Left ventricle myocardium inferior (tissue), 1 donor: ENCODE measurements at regions not wholly inside any gene's neighbourhood (a gene's known extent, or its start where the extent isn't known, plus 50 kb on each side); places are given as distances from the start of the nearest gene placed in this dataset.

ENCODE experiments used
- DNase-seq: peaks from one replicate; pipeline ENCODE4 v3.0.0-alpha.2; 2020
- H3K27ac ChIP-seq: fragments of 200-600 bp; replicated peaks from 2 replicates; pipeline ENCODE4 v1.8.0; 2021
- H3K27me3 ChIP-seq: fragments of 200-600 bp; 2 replicates; pipeline ENCODE4 v1.8.0; 2021; ENCODE audit warnings: low read depth
- H3K36me3 ChIP-seq: fragments of 200-600 bp; 2 replicates; pipeline ENCODE4 v1.8.0; 2021
- H3K4me1 ChIP-seq: fragments of 200-600 bp; 2 replicates; pipeline ENCODE4 v1.8.0; 2021
- H3K4me3 ChIP-seq: fragments of 200-600 bp; 2 replicates; pipeline ENCODE4 v1.8.0; 2021; ENCODE audit warnings: mild to moderate bottlenecking, moderate library complexity
- H3K9me3 ChIP-seq: fragments of 200-600 bp; replicated peaks from 2 replicates; pipeline ENCODE4 v1.8.0; 2021
- CTCF ChIP-seq: fragments of 200-600 bp; IDR thresholded peaks from 2 replicates; pipeline ENCODE4 v1.8.0; 2021; ENCODE audit warnings: antibody characterized with exemption, mild to moderate bottlenecking, borderline replicate concordance
- intact Hi-C: fragments of 100-400 bp; cut with micrococcal nuclease; formaldehyde crosslinking; loops from one replicate; pipeline ENCODE4 v1.11.0; 2022
- donor health status: DM: no; HTN: yes; CAD: no; lungs with severe emphysema.

- H3K4me1 ChIP-seq = no peaks in the 10 kb centered on the region
- no peaks in the 10 kb centered on the region for H3K9me3 ChIP-seq
- H3K4me3 ChIP-seq = no peak overlapping the region
- DNase-seq = no peak
- no peaks in the 10 kb centered on the region for H3K36me3 ChIP-seq
- peaks cover 64% of the 10 kb centered on the region for H3K27me3 ChIP-seq
- intact Hi-C loops = no loop called here
- TF ChIP-seq CTCF = no peak
- no peak overlapping the region for H3K27ac ChIP-seq
These were observed 60.0 kb upstream of the BAIAP2L1 start for GRCh38 chr7:98460902-98461301.

GRCh38 chr7:98459529-98459928, 58.6 kb upstream of the BAIAP2L1 start:
- no peak overlapping the region for H3K27ac ChIP-seq
- intact Hi-C loops = no loop called here
- TF ChIP-seq CTCF = no peak
- H3K4me3 ChIP-seq = no peak overlapping the region
- no peak for DNase-seq
- H3K36me3 ChIP-seq = no peaks in the 10 kb centered on the region
- no peaks in the 10 kb centered on the region for H3K9me3 ChIP-seq
- H3K4me1 ChIP-seq = no peaks in the 10 kb centered on the region
- H3K27me3 ChIP-seq = peaks cover 54% of the 10 kb centered on the region

GRCh38 chr7:98458090-98458875, 57.4 kb upstream of the BAIAP2L1 start:
- H3K9me3 ChIP-seq = peaks cover under 1% of the 10 kb centered on the region
- no peaks in the 10 kb centered on the region for H3K4me1 ChIP-seq
- intact Hi-C loops = no loop called here
- H3K27me3 ChIP-seq = peaks cover 44% of the 10 kb centered on the region
- no peaks in the 10 kb centered on the region for H3K36me3 ChIP-seq
- H3K4me3 ChIP-seq = no peak overlapping the region
- no peak overlapping the region for H3K27ac ChIP-seq
- TF ChIP-seq CTCF = no peak
- no peak for DNase-seq

GRCh38 chr7:98456866-98457265, 56.0 kb upstream of the BAIAP2L1 start:
- intact Hi-C loops = no loop called here
- peaks cover 15% of the 10 kb centered on the region for H3K9me3 ChIP-seq
- H3K4me3 ChIP-seq = no peak overlapping the region
- no peaks in the 10 kb centered on the region for H3K36me3 ChIP-seq
- no peak for DNase-seq
- no peak overlapping the region for H3K27ac ChIP-seq
- H3K27me3 ChIP-seq = peaks cover 31% of the 10 kb centered on the region
- no peak for TF ChIP-seq CTCF
- no peaks in the 10 kb centered on the region for H3K4me1 ChIP-seq

- DNase-seq = no peak
- H3K9me3 ChIP-seq = peaks cover 16% of the 10 kb centered on the region
- H3K27me3 ChIP-seq = peaks cover 4% of the 10 kb centered on the region
- H3K4me1 ChIP-seq = no peaks in the 10 kb centered on the region
- H3K4me3 ChIP-seq = no peak overlapping the region
- H3K27ac ChIP-seq = no peak overlapping the region
- no peak for TF ChIP-seq CTCF
- intact Hi-C loops = no loop called here
- H3K36me3 ChIP-seq = no peaks in the 10 kb centered on the region
These were observed 51.9 kb upstream of the BAIAP2L1 start for GRCh38 chr7:98452791-98453190.
